Stimulated activated naive CD8-positive, alpha-beta T cell treated with anti-CD3 and anti-CD28 coated beads, Interleukin-15, amount 100 ng/mL, for 72 hours (primary cell): ENCODE measurements at regions not wholly inside any gene's neighbourhood (a gene's known extent, or its start where the extent isn't known, plus 50 kb on each side); places are given as distances from the start of the nearest gene placed in this dataset.
"Not testable (repeated sequence)": the region's sequence is repeated elsewhere in the genome, so short reads cannot be mapped to it uniquely, and the experiment has no call there.

Experiments used
- ATAC-seq: fragments of 150-1000 bp; cut with Tn5 transposase; 2 replicates; pipeline ENCODE4 v1.10.0; 2021; ENCODE audit warnings: mild to moderate bottlenecking, moderate library complexity
- DNase-seq, 2 donors: peaks; one replicate each; pipeline ENCODE4 v3.0.0; 2021 to 2022
- H3K27ac Mint-ChIP-seq, 2 donors: one replicate each; pipeline ENCODE4 v1.8.0; 2022; ENCODE audit warnings: mild to moderate bottlenecking in 2 of 2, mixed read lengths in 2 of 2, moderate library complexity in 2 of 2
- H3K27me3 Mint-ChIP-seq: one replicate; pipeline ENCODE4 v1.8.0; 2022; ENCODE audit warnings: mixed read lengths
- H3K4me1 Mint-ChIP-seq: one replicate; pipeline ENCODE4 v1.8.0; 2022; ENCODE audit warnings: mild to moderate bottlenecking, mixed read lengths
- H3K4me3 Mint-ChIP-seq, 2 donors: one replicate each; pipeline ENCODE4 v1.8.0; 2022; ENCODE audit warnings: mild to moderate bottlenecking in 2 of 2, mixed read lengths in 2 of 2, moderate library complexity in 1 of 2
- H3K9me3 Mint-ChIP-seq, 2 donors: one replicate each; pipeline ENCODE4 v1.8.0; 2022; ENCODE audit warnings: mixed read lengths in 2 of 2

DNA sequence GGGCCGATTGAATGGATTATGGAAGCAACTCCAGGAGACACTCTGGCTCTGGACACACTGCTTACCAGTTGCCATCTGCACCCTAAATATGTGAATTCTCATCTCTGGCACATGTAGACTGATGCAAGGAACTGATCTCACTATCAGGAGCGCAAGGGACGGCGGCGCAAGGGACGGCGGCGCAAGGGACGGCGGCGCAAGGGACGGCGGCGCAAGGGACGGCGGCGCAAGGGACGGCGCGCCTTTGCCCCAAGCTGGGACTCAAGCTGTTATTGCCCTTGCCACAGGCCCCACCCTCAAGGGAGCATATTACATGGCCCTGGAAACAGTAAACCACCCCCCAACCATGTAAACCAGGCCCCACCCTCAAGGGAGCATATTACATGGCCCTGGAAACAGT is 199.7 kb upstream of the MOCS1 start:
- not testable (repeated sequence) for H3K4me1 Mint-ChIP-seq, H3K4me3 Mint-ChIP-seq, H3K27ac Mint-ChIP-seq, ATAC-seq, DNase-seq
- Mint-ChIP-seq H3K9me3 (peaks cover 5 to 33% of the 10 kb centered on the region in 2 donors), H3K27me3 (peaks cover 11% of the 10 kb centered on the region)

GRCh38 chr6:40131675-40132074 is 197.4 kb upstream of the MOCS1 start:
- Mint-ChIP-seq H3K27me3 (no peaks in the 10 kb centered on the region), H3K27ac (no peak overlapping the region), H3K4me3 (no peak overlapping the region), H3K4me1 (no peaks in the 10 kb centered on the region), H3K9me3 (peaks cover 10 to 28% of the 10 kb centered on the region in 2 donors)
- DNase-seq (no peak), ATAC-seq (no peak)

- DNase-seq (no peak), ATAC-seq (no peak)
- no peaks in the 10 kb centered on the region for H3K27me3 Mint-ChIP-seq
- H3K4me3 Mint-ChIP-seq = no peak overlapping the region
- H3K4me1 Mint-ChIP-seq = no peaks in the 10 kb centered on the region
- H3K9me3 Mint-ChIP-seq = peaks cover 5 to 10% of the 10 kb centered on the region in 2 donors
- no peak overlapping the region for H3K27ac Mint-ChIP-seq
Measured at GRCh38 chr6:40128127-40128526, 193.9 kb upstream of the MOCS1 start.

- Mint-ChIP-seq H3K27me3 (no peaks in the 10 kb centered on the region), H3K9me3 (peaks cover 5 to 8% of the 10 kb centered on the region in 2 donors), H3K27ac (no peak overlapping the region), H3K4me3 (no peak overlapping the region), H3K4me1 (no peaks in the 10 kb centered on the region)
- DNase-seq (no peak), ATAC-seq (no peak)
Measured at GRCh38 chr6:40125680-40126394, 191.6 kb upstream of the MOCS1 start.

DNA sequence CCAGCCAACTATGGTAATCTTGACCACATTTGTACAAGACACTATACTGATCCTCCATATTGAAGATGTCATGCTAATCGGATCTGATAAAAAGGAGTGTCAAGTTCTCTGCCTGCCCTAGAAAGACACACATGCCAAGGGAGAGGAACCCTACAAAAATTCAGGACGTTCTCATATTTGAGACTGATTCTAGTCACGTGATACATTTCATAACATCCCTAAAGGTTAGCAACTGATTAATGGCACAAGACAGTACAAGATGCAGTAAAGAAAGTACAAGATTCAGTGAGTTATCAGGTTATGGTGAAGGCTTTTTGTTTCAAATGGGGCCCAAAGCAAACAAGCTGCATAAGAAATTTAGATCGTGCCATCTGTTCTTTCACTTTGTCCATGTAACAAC is 190.7 kb upstream of the MOCS1 start:
- H3K27me3 Mint-ChIP-seq = no peaks in the 10 kb centered on the region
- no peak for DNase-seq
- H3K9me3 Mint-ChIP-seq = peaks cover 0 to 5% of the 10 kb centered on the region in 2 donors

DNA sequence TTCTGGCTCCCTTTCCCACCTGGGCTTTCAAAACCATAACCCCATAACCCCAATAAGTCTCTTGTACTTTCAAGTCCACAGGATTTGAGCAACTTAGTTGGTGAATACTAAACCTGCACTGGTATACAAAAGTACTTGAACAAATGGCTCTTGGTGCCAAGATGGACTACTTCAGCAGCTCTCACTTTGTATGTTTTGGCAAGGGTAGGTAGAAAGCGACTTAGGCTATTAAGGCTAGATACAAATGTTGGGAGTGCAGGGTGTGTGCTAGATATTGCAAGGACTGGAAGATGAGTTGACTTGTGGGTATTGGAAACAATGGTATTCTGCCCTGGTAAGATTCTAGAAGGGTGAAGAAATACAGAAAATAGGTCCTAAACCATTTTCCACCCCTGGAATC is 182.6 kb upstream of the MOCS1 start:
- no peak overlapping the region for H3K4me3 Mint-ChIP-seq
- H3K4me1 Mint-ChIP-seq = no peaks in the 10 kb centered on the region
- H3K9me3 Mint-ChIP-seq = peaks cover 2 to 4% of the 10 kb centered on the region in 2 donors
- no peak for DNase-seq
- H3K27me3 Mint-ChIP-seq = peaks cover 13% of the 10 kb centered on the region
- no peak for ATAC-seq
- H3K27ac Mint-ChIP-seq = no peak overlapping the region

More for the DNA sequence above, 190.7 kb upstream of the MOCS1 start:
- no peak overlapping the region for H3K27ac Mint-ChIP-seq
- no peak overlapping the region for H3K4me3 Mint-ChIP-seq
- H3K4me1 Mint-ChIP-seq = no peaks in the 10 kb centered on the region
- ATAC-seq = no peak

DNA sequence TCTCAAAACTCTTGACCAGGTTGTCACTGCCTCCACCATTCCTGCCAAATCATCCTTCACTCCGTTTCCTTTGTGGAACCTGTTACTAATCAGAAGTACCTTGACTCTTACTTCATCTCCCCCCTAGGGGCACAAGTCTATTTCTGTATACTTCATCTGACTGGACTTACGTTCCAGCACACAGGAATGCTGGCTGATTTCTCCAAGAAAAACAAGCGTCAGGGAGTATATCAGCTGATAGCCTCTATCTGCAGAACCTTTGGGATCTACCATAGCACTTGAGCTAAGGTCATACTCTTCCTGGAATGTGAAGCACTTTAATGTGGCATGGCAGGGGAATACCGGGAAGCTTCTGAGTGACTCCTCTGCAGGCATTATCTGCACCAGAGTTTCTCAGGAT is 178.1 kb upstream of the MOCS1 start:
- Mint-ChIP-seq H3K4me3 (no peak overlapping the region), H3K27ac (no peak overlapping the region), H3K9me3 (peaks cover 9 to 20% of the 10 kb centered on the region in 2 donors), H3K4me1 (no peaks in the 10 kb centered on the region), H3K27me3 (peaks cover 18% of the 10 kb centered on the region)
- ATAC-seq (no peak), DNase-seq (no peak)

GRCh38 chr6:40108736-40109135 is 174.5 kb upstream of the MOCS1 start:
- Mint-ChIP-seq H3K9me3 (peaks cover 9 to 20% of the 10 kb centered on the region in 2 donors), H3K27ac (no peak overlapping the region)

GRCh38 chr6:40106840-40107239 is 172.6 kb upstream of the MOCS1 start:
- Mint-ChIP-seq H3K9me3 (peaks cover 7 to 16% of the 10 kb centered on the region in 2 donors), H3K27me3 (peaks cover 5% of the 10 kb centered on the region), H3K4me1 (no peaks in the 10 kb centered on the region), H3K27ac (no peak overlapping the region), H3K4me3 (no peak overlapping the region)
- ATAC-seq (no peak), DNase-seq (no peak)

More at GRCh38 chr6:40108736-40109135, 174.5 kb upstream of the MOCS1 start:
- DNase-seq = no peak
- Mint-ChIP-seq H3K4me1 (no peaks in the 10 kb centered on the region), H3K4me3 (no peak overlapping the region), H3K27me3 (peaks cover 18% of the 10 kb centered on the region)
- ATAC-seq = no peak

DNA sequence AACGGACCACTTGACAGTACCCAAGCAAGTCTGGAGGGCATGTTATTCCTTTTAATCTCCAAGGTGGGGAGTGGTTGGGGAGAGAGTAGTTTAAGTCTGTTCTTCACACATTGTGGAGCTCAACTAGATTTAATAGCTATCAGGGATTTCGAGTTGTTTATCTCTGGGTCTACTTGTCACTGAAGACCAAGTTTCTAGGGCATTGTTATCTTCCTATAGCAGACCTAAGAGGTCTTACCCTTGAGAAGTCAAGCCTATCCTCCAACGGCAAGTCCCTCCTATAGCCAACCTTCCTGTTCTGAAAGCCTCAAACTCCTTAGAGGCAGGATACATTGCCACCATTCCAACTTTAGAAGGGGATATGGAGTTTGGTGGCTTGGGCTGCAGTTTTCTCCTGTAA is 164.5 kb upstream of the MOCS1 start:
- Mint-ChIP-seq H3K4me3 (no peak overlapping the region), H3K9me3 (no peaks in the 10 kb centered on the region), H3K27me3 (no peaks in the 10 kb centered on the region), H3K27ac (peak overlapping the region in 1 of 2 donors; percentile 42), H3K4me1 (no peaks in the 10 kb centered on the region)
- ATAC-seq (no peak), DNase-seq (no peak)

- Mint-ChIP-seq H3K4me3 (no peak overlapping the region), H3K9me3 (no peaks in the 10 kb centered on the region), H3K4me1 (no peaks in the 10 kb centered on the region), H3K27ac (no peak overlapping the region), H3K27me3 (no peaks in the 10 kb centered on the region)
- DNase-seq = no peak
- no peak for ATAC-seq
Measured at GRCh38 chr6:40097590-40097989, 163.3 kb upstream of the MOCS1 start.

GRCh38 chr6:40083141-40083920 is 149.1 kb upstream of the MOCS1 start:
- peaks cover 29% of the 10 kb centered on the region for H3K27me3 Mint-ChIP-seq
- DNase-seq (no peak), ATAC-seq (no peak)
- no peak overlapping the region for H3K27ac Mint-ChIP-seq
- no peak overlapping the region for H3K4me3 Mint-ChIP-seq
- H3K4me1 Mint-ChIP-seq = no peaks in the 10 kb centered on the region
- H3K9me3 Mint-ChIP-seq = no peaks in the 10 kb centered on the region

- no peak for ATAC-seq
- Mint-ChIP-seq H3K4me3 (no peak overlapping the region), H3K27ac (no peak overlapping the region), H3K27me3 (peaks cover 38% of the 10 kb centered on the region), H3K4me1 (no peaks in the 10 kb centered on the region), H3K9me3 (no peaks in the 10 kb centered on the region)
- DNase-seq = no peak
Measured at GRCh38 chr6:40082278-40083043, 148.2 kb upstream of the MOCS1 start.

GRCh38 chr6:40077736-40078135 is 143.5 kb upstream of the MOCS1 start:
- DNase-seq = no peak

DNA sequence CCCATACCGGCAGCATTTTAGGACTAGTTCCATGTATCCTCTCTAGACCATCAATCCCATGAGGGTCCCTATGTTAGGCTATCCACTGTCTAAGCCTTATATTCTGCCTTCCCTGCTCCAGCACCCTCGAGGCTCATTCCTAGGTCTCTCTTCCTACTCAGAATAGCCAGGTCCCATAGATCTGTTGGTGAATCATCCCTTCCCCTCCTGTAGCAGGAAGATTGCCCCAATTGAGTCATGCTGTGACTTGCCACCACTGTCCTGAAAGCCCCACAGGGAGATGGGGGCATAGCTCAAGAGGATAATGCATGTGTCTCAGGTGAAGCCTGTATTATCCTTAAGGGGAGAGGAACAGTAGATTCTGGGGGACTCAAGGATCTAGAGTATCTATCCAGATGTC is 143.1 kb upstream of the MOCS1 start:
- Mint-ChIP-seq H3K4me1 (no peaks in the 10 kb centered on the region), H3K4me3 (no peak overlapping the region), H3K27me3 (peaks cover 71% of the 10 kb centered on the region), H3K27ac (no peak overlapping the region), H3K9me3 (no peaks in the 10 kb centered on the region)
- DNase-seq (no peak), ATAC-seq (no peak)

More at GRCh38 chr6:40077736-40078135, 143.5 kb upstream of the MOCS1 start:
- H3K9me3 Mint-ChIP-seq = no peaks in the 10 kb centered on the region
- no peak overlapping the region for H3K4me3 Mint-ChIP-seq
- peaks cover 71% of the 10 kb centered on the region for H3K27me3 Mint-ChIP-seq
- H3K27ac Mint-ChIP-seq = no peak overlapping the region
- no peaks in the 10 kb centered on the region for H3K4me1 Mint-ChIP-seq
- no peak for ATAC-seq
